Pancreas (tissue), 10 donors: ENCODE measurements at regions not wholly inside any gene's neighbourhood (a gene's known extent, or its start where the extent isn't known, plus 50 kb on each side); places are given as distances from the start of the nearest gene placed in this dataset.

Source experiments
- ATAC-seq, 4 donors: fragments of 200-7000 bp; cut with Tn5 transposase; one replicate each; pipeline versions ENCODE4 v1.8.0 to v1.9.1; 2020; ENCODE audit warnings: mild to moderate bottlenecking in 4 of 4, moderate library complexity in 4 of 4
- DNase-seq, 6 donors: peaks; one replicate each; pipeline ENCODE4 v3.0.0-alpha.2; 2020
- FAIRE-seq: peaks from 2 replicates; lab custom pipeline; 2012; peaks lifted over from hg19 to GRCh38; lab: Jason Lieb, UNC
- H3K27ac ChIP-seq, 4 donors: fragments of 200-600 bp; sonication (generic); 1 replicate in 3 of 4; 2 replicates in 1 of 4; pipeline versions ENCODE4 v1.5.0 to v1.8.0; 2020
- H3K27me3 ChIP-seq, 4 donors: fragments of 200-600 bp; one replicate each; pipeline ENCODE4 v1.8.0; 2021
- H3K36me3 ChIP-seq, 3 donors: fragments of 200-600 bp; sonication (generic) in 1 of 3; one replicate each; pipeline versions ENCODE4 v1.5.0 to v1.8.0; 2020 to 2021
- H3K4me1 ChIP-seq, 3 donors: fragments of 200-600 bp; one replicate each; pipeline ENCODE4 v1.8.0; 2021
- H3K4me3 ChIP-seq, 4 donors: fragments of 200-600 bp; sonication (generic) in 2 of 4; one replicate each; pipeline versions ENCODE4 v1.5.0 to v1.8.0; 2020 to 2021
- H3K9me3 ChIP-seq, 4 donors: fragments of 200-600 bp; one replicate each; pipeline ENCODE4 v1.8.0; 2021
- CTCF ChIP-seq, 4 donors: fragments of 200-600 bp; sonication (generic) in 3 of 4; IDR thresholded peaks; one replicate each; pipeline versions ENCODE4 v1.5.0 to v1.8.0; 2021; ENCODE audit warnings: antibody characterized with exemption in 4 of 4
- WGBS, 2 donors: extraction: QIAGEN DNeasy Blood & Tissue Kit; methylation state at CpG; one replicate each; pipeline ENCODE4 v1.1.7; 2013; 5-methylcytosine and 5-hydroxymethylcytosine counted together
- intact Hi-C, 3 donors: fragments of 100-400 bp; cut with DNase I; formaldehyde crosslinking; loops; one replicate each; pipeline versions ENCODE4 v1.11.1 to v1.14.2; 2022
- donor health status: healthy with polysubstance abuse.
- donor health status: DM: no; HTN: no; CAD: no; lungs with moderate emphysema.
- donor health status: DM: no; HTN: no; CAD: no.
- donor health status: control.
- donor health status: control.
- donor health status: Bipolar disorder and iron deficiency.
- donor health status: DM: yes; HTN: yes; CAD: no.
- donor health status: DM: no; HTN: no; CAD: no.
- donor health status: DM: no; HTN: no; CAD: no.
- donor health status: DM: yes; HTN: yes; CAD: no.

GRCh38 chr4:96316776-96317175, 476.9 kb downstream of the PDHA2 start:
- no peak overlapping the region for H3K4me3 ChIP-seq
- DNase-seq: no peak
- TF ChIP-seq CTCF (IDR thresholded peaks at IDR 0.05): no peak
- H3K27me3 ChIP-seq: no peaks in the 10 kb centered on the region
- no peaks in the 10 kb centered on the region for H3K36me3 ChIP-seq
- FAIRE-seq: no peak
- H3K9me3 ChIP-seq: no peaks in the 10 kb centered on the region
- WGBS, 2 donors: 19 to 32% methylated on average over 2 of the region's 2 CpGs
- no peak for ATAC-seq
- H3K27ac ChIP-seq: no peak overlapping the region
- intact Hi-C loops: no loop called here
- H3K4me1 ChIP-seq: no peaks in the 10 kb centered on the region

GRCh38 chr4:96317891-96318290, 478.0 kb downstream of the PDHA2 start:
- H3K27ac ChIP-seq: no peak overlapping the region
- no peaks in the 10 kb centered on the region for H3K9me3 ChIP-seq
- no peak overlapping the region for H3K4me3 ChIP-seq
- H3K27me3 ChIP-seq: no peaks in the 10 kb centered on the region
- no peaks in the 10 kb centered on the region for H3K4me1 ChIP-seq
- no peak for TF ChIP-seq CTCF (IDR thresholded peaks at IDR 0.05)
- H3K36me3 ChIP-seq: no peaks in the 10 kb centered on the region
- FAIRE-seq (no peak), ATAC-seq (no peak), DNase-seq (no peak)
- intact Hi-C loops: no loop called here
- WGBS, 2 donors: 74 to 79% methylated on average over 6 of the region's 6 CpGs

GRCh38 chr4:96326846-96327245, 487.0 kb downstream of the PDHA2 start:
- ATAC-seq (no peak), FAIRE-seq (no peak), DNase-seq (no peak)
- H3K27me3 ChIP-seq: no peaks in the 10 kb centered on the region
- TF ChIP-seq CTCF (IDR thresholded peaks at IDR 0.05): no peak
- no peaks in the 10 kb centered on the region for H3K36me3 ChIP-seq
- H3K9me3 ChIP-seq: no peaks in the 10 kb centered on the region
- WGBS, 2 donors: 86 to 95% methylated on average over 1 of the region's 1 CpG
- H3K4me3 ChIP-seq: no peak overlapping the region
- H3K27ac ChIP-seq: no peak overlapping the region
- H3K4me1 ChIP-seq: no peaks in the 10 kb centered on the region
- intact Hi-C loops: no loop called here

- Histone ChIP-seq H3K27me3 (no peaks in the 10 kb centered on the region), H3K9me3 (no peaks in the 10 kb centered on the region), H3K27ac (no peak overlapping the region), H3K4me3 (no peak overlapping the region), H3K36me3 (no peaks in the 10 kb centered on the region), H3K4me1 (no peaks in the 10 kb centered on the region)
- no peak for TF ChIP-seq CTCF (IDR thresholded peaks at IDR 0.05)
- no peak for FAIRE-seq
- 61 to 71% methylated on average over 1 of the region's 1 CpG for WGBS, 2 donors
- ATAC-seq: no peak
- DNase-seq: no peak
- intact Hi-C loops: no loop called here
Observed at GRCh38 chr4:96342196-96342595, 502.3 kb downstream of the PDHA2 start.

- H3K9me3 ChIP-seq: no peaks in the 10 kb centered on the region
- H3K4me1 ChIP-seq: no peaks in the 10 kb centered on the region
- H3K27me3 ChIP-seq: no peaks in the 10 kb centered on the region
- no peaks in the 10 kb centered on the region for H3K36me3 ChIP-seq
- intact Hi-C loops: no loop called here
- H3K4me3 ChIP-seq: no peak overlapping the region
- DNase-seq (no peak), ATAC-seq (no peak), FAIRE-seq (no peak)
- H3K27ac ChIP-seq: no peak overlapping the region
- no peak for TF ChIP-seq CTCF (IDR thresholded peaks at IDR 0.05)
- WGBS, 2 donors: 61 to 62% methylated on average over 2 of the region's 2 CpGs
Observed at GRCh38 chr4:96342790-96343455, 503.0 kb downstream of the PDHA2 start.
